ENCODE measurements at regions not wholly inside any gene's neighbourhood (a gene's known extent, or its start where the extent isn't known, plus 50 kb on each side); places are given as distances from the start of the nearest gene placed in this dataset.

- no peak overlapping the region for H3K27ac ChIP-seq
- TF ChIP-seq CTCF (IDR thresholded peaks at IDR 0.05), result no peak
- DNase-seq (ENCODE audit: low spot score), result no peak
- no peak overlapping the region for H3K4me3 ChIP-seq
Observed at GRCh38 chr2:83155826-83156225, 1303.3 kb downstream of the SUCLG1 start.

- no peak overlapping the region for H3K27ac ChIP-seq
- no peak for DNase-seq (ENCODE audit: low spot score)
- no peak overlapping the region for H3K4me3 ChIP-seq
- TF ChIP-seq CTCF (IDR thresholded peaks at IDR 0.05), result no peak
Observed at GRCh38 chr2:83143946-83144345, 1315.1 kb downstream of the SUCLG1 start.

GRCh38 chr2:83142934-83143333, 1316.1 kb downstream of the SUCLG1 start:
- Histone ChIP-seq H3K4me3 (no peak overlapping the region), H3K27ac (no peak overlapping the region)
- no peak for DNase-seq (ENCODE audit: low spot score)
- TF ChIP-seq CTCF (IDR thresholded peaks at IDR 0.05), result no peak

GRCh38 chr2:83115606-83116005, 1343.5 kb downstream of the SUCLG1 start:
- DNase-seq (ENCODE audit: low spot score), result no peak
- no peak for TF ChIP-seq CTCF (IDR thresholded peaks at IDR 0.05)
- H3K4me3 ChIP-seq, result no peak overlapping the region

GRCh38 chr2:83115155-83115554, 1343.9 kb downstream of the SUCLG1 start:
- no peak for TF ChIP-seq CTCF (IDR thresholded peaks at IDR 0.05)
- Histone ChIP-seq H3K4me3 (no peak overlapping the region), H3K27ac (no peak overlapping the region)
- DNase-seq (ENCODE audit: low spot score), result no peak

More at GRCh38 chr2:83115606-83116005, 1343.5 kb downstream of the SUCLG1 start:
- no peak overlapping the region for H3K27ac ChIP-seq

GRCh38 chr2:83113953-83114352, 1345.1 kb downstream of the SUCLG1 start:
- no peak for DNase-seq (ENCODE audit: low spot score)
- Histone ChIP-seq H3K4me3 (no peak overlapping the region), H3K27ac (no peak overlapping the region)
- TF ChIP-seq CTCF (IDR thresholded peaks at IDR 0.05), result no peak

GRCh38 chr2:83112858-83113257, 1346.2 kb downstream of the SUCLG1 start:
- no peak for TF ChIP-seq CTCF (IDR thresholded peaks at IDR 0.05)
- no peak for DNase-seq (ENCODE audit: low spot score)
- H3K27ac ChIP-seq, result no peak overlapping the region
- no peak overlapping the region for H3K4me3 ChIP-seq

All from coronary artery (tissue), 2 donors.